ENCODE measurements at regions not wholly inside any gene's neighbourhood (a gene's known extent, or its start where the extent isn't known, plus 50 kb on each side); places are given as distances from the start of the nearest gene placed in this dataset.

DNA sequence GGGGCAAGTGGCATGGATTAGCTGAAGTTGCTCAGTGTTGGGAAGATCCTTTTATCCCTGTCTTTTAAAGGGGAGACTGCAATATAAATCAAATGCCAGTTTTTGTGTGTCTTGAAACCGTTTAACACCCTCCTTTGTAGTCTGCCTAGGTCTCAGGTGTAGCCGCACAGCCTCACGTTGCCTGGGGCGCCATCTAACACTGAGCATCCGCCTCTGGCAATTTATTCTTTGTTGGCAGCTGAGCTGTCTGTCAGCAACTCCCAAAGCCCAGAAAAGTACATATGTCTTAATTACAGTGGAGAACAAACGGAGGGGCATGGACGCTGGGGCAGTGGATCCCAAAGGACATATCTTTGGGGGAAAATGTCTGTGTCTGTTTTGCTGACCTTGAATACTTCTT lies 254.7 kb downstream of the STK31 start:
- WGBS, 2 donors (ENCODE audit: extremely low coverage in 2 of 2, insufficient read length in 2 of 2, insufficient replicate concordance in 1 of 2): no CpG with 5 or more reads among the region's 7 CpGs
- peaks cover 0 to 8% of the 10 kb centered on the region in 2 donors for H3K4me1 ChIP-seq (ENCODE audit: control insufficient read depth in 2 of 2, insufficient read depth in 1 of 2, low read depth in 1 of 2, low read length in 2 of 2)

DNA sequence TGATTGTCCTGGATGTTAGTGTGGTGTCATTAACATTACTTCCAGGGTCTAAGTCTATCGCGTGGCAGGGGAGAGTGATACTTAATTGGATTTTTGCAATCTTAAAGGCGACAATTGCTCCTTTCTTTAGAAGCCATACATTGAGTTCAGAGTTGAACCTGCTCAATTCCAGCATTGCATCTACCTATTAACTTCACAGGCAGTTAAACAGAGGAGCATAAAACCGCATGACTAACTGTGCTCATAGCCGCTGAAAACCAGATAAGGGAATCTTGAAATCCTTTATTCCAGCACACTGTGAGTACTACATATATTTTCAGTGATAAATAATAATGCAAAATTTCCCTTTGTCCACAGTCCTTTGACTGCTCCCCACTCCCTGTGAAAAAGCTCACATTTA lies 255.3 kb downstream of the STK31 start:
- no CpG with 5 or more reads among the region's 5 CpGs for WGBS, 2 donors (ENCODE audit: extremely low coverage in 2 of 2, insufficient read length in 2 of 2, insufficient replicate concordance in 1 of 2)
- no peak overlapping the region for H3K14ac ChIP-seq (ENCODE audit: low read length)
- no peak overlapping the region for H2BK120ac ChIP-seq (ENCODE audit: low read depth, low read length)
- H3K79me1 ChIP-seq (ENCODE audit: low read depth, low read length): no peaks in the 10 kb centered on the region
- H3K4me1 ChIP-seq (ENCODE audit: control insufficient read depth in 2 of 2, insufficient read depth in 1 of 2, low read depth in 1 of 2, low read length in 2 of 2): peaks cover 0 to 8% of the 10 kb centered on the region in 2 donors
- H3K27me3 ChIP-seq (ENCODE audit: control insufficient read depth in 3 of 3, insufficient read depth in 3 of 3, low read depth in 1 of 3, low read length in 3 of 3): no peaks in the 10 kb centered on the region
- no peak for DNase-seq (ENCODE audit: low spot score)
- H3K27ac ChIP-seq (replicated peaks; ENCODE audit: low read length): no peak overlapping the region
- no peak overlapping the region for H2BK15ac ChIP-seq (ENCODE audit: low read length)
- no peak overlapping the region for H2AFZ ChIP-seq (ENCODE audit: low read length)
- no peak overlapping the region for H3K4me2 ChIP-seq (ENCODE audit: insufficient read depth, low read length, poor library complexity, severe bottlenecking)
- H3K18ac ChIP-seq (ENCODE audit: low read length): no peak overlapping the region
- H3K36me3 ChIP-seq (replicated peaks in 1 of 2; ENCODE audit: control insufficient read depth in 2 of 2, insufficient read depth in 2 of 2, low read length in 2 of 2): no peaks in the 10 kb centered on the region
- H3K4ac ChIP-seq (ENCODE audit: low read length): no peak overlapping the region
- no peak overlapping the region for H2BK12ac ChIP-seq (ENCODE audit: low read length)
- H2BK5ac ChIP-seq (ENCODE audit: low read length): no peak overlapping the region
- no peak overlapping the region for H4K8ac ChIP-seq (ENCODE audit: low read depth, low read length)
- H3K23ac ChIP-seq (ENCODE audit: low read depth, low read length, poor library complexity): no peak overlapping the region
- no peaks in the 10 kb centered on the region for H3K9me3 ChIP-seq (replicated peaks in 1 of 2; ENCODE audit: control insufficient read depth in 2 of 2, insufficient read depth in 1 of 2, low read depth in 1 of 2, low read length in 2 of 2)
- H3K4me3 ChIP-seq (ENCODE audit: low read length in 2 of 2): no peak overlapping the region
- H3K9ac ChIP-seq (ENCODE audit: low read depth, low read length, poor library complexity): no peak overlapping the region
- H4K91ac ChIP-seq (ENCODE audit: low read depth, low read length, poor library complexity): no peak overlapping the region
- H2AK5ac ChIP-seq (ENCODE audit: low read depth, low read length): no peak overlapping the region

More for the DNA sequence above, 254.7 kb downstream of the STK31 start:
- H2AFZ ChIP-seq (ENCODE audit: low read length): no peak overlapping the region
- no peak overlapping the region for H3K18ac ChIP-seq (ENCODE audit: low read length)
- no peak overlapping the region for H2BK120ac ChIP-seq (ENCODE audit: low read depth, low read length)
- H3K9me3 ChIP-seq (replicated peaks in 1 of 2; ENCODE audit: control insufficient read depth in 2 of 2, insufficient read depth in 1 of 2, low read depth in 1 of 2, low read length in 2 of 2): no peaks in the 10 kb centered on the region
- H3K23ac ChIP-seq (ENCODE audit: low read depth, low read length, poor library complexity): no peak overlapping the region
- H3K14ac ChIP-seq (ENCODE audit: low read length): no peak overlapping the region
- no peak for DNase-seq (ENCODE audit: low spot score)
- no peaks in the 10 kb centered on the region for H3K27me3 ChIP-seq (ENCODE audit: control insufficient read depth in 3 of 3, insufficient read depth in 3 of 3, low read depth in 1 of 3, low read length in 3 of 3)
- H3K9ac ChIP-seq (ENCODE audit: low read depth, low read length, poor library complexity): no peak overlapping the region
- H2BK12ac ChIP-seq (ENCODE audit: low read length): no peak overlapping the region
- H3K4me2 ChIP-seq (ENCODE audit: insufficient read depth, low read length, poor library complexity, severe bottlenecking): no peak overlapping the region
- no peak overlapping the region for H3K4me3 ChIP-seq (ENCODE audit: low read length in 2 of 2)
- no peak overlapping the region for H4K8ac ChIP-seq (ENCODE audit: low read depth, low read length)
- H3K79me1 ChIP-seq (ENCODE audit: low read depth, low read length): no peaks in the 10 kb centered on the region
- H3K36me3 ChIP-seq (replicated peaks in 1 of 2; ENCODE audit: control insufficient read depth in 2 of 2, insufficient read depth in 2 of 2, low read length in 2 of 2): no peaks in the 10 kb centered on the region
- H3K27ac ChIP-seq (replicated peaks; ENCODE audit: low read length): no peak overlapping the region
- no peak overlapping the region for H2BK5ac ChIP-seq (ENCODE audit: low read length)
- H4K91ac ChIP-seq (ENCODE audit: low read depth, low read length, poor library complexity): no peak overlapping the region
- H2AK5ac ChIP-seq (ENCODE audit: low read depth, low read length): no peak overlapping the region
- H3K4ac ChIP-seq (ENCODE audit: low read length): no peak overlapping the region
- H2BK15ac ChIP-seq (ENCODE audit: low read length): no peak overlapping the region

DNA sequence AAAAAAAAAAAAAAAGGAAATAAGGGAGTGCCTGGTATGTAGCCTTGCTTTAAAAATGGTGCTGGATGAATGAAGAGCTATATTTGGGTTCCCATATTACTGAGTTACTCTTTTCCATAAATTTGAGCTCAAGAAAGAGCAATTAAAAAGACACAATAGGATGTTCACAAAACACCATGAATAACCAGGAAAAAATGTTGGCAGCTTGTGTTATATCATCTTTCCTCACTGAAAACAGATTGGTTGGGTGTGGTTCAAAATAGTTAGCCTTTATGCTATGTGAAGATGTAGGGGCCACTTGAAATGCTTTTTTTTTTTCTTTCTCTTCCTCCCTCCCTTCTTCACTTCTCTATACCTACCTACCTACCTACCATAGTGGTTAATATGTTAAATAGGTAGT lies 256.9 kb downstream of the STK31 start:
- H3K23ac ChIP-seq (ENCODE audit: low read depth, low read length, poor library complexity): no peak overlapping the region
- H2AK5ac ChIP-seq (ENCODE audit: low read depth, low read length): no peak overlapping the region
- no peak for DNase-seq (ENCODE audit: low spot score)

DNA sequence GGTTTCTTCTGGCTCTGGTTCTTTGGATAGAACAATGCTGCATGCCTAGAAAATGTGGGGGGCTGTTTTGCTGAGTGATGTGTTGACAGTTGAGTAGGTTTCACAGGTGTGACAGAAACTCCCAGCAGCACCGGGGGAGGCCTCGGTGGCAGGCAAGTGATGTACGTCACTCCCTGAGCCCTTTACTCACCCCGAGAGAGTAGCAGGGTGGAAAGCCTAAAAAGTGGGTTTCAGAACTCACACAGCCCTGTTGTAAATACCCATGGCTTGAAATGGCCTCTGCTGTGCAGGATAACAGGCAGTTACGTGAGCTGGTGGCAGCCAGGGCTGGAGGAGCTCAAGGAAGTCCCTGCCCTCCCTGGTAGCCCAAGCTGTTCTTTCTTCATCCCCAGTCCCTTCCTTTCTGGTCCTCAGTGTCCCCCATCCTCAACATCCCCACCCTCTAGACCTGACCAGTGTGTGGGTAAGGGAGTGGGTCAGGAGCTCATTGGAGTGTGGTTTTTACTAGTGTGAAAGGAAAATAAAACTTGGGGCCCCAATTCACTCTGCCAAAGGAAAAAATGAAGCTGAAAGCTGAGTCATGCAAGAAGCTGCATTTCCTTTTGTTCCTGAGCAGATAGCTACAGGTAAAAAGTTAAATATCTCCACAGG lies 258.1 kb downstream of the STK31 start:
- H3K23ac ChIP-seq (ENCODE audit: low read depth, low read length, poor library complexity): no peak overlapping the region
- no peaks in the 10 kb centered on the region for H3K27me3 ChIP-seq (ENCODE audit: control insufficient read depth in 3 of 3, insufficient read depth in 3 of 3, low read depth in 1 of 3, low read length in 3 of 3)
- H3K4me2 ChIP-seq (ENCODE audit: insufficient read depth, low read length, poor library complexity, severe bottlenecking): no peak overlapping the region
- H3K14ac ChIP-seq (ENCODE audit: low read length): no peak overlapping the region
- peak overlapping the region; percentile 64 for H3K27ac ChIP-seq (replicated peaks; ENCODE audit: low read length)
- peak overlapping the region; percentile 36 for H3K18ac ChIP-seq (ENCODE audit: low read length)
- no peak overlapping the region for H4K8ac ChIP-seq (ENCODE audit: low read depth, low read length)
- no peak for DNase-seq (ENCODE audit: low spot score)
- no peaks in the 10 kb centered on the region for H3K79me1 ChIP-seq (ENCODE audit: low read depth, low read length)
- H2BK120ac ChIP-seq (ENCODE audit: low read depth, low read length): no peak overlapping the region
- H2BK15ac ChIP-seq (ENCODE audit: low read length): no peak overlapping the region
- no peak overlapping the region for H4K91ac ChIP-seq (ENCODE audit: low read depth, low read length, poor library complexity)
- no peaks in the 10 kb centered on the region for H3K36me3 ChIP-seq (replicated peaks in 1 of 2; ENCODE audit: control insufficient read depth in 2 of 2, insufficient read depth in 2 of 2, low read length in 2 of 2)
- H3K9ac ChIP-seq (ENCODE audit: low read depth, low read length, poor library complexity): no peak overlapping the region
- no peak overlapping the region for H2BK12ac ChIP-seq (ENCODE audit: low read length)
- no peak overlapping the region for H3K4me3 ChIP-seq (ENCODE audit: low read length in 2 of 2)
- no peak overlapping the region for H2AK5ac ChIP-seq (ENCODE audit: low read depth, low read length)
- no peak overlapping the region for H3K4ac ChIP-seq (ENCODE audit: low read length)
- no peak overlapping the region for H2BK5ac ChIP-seq (ENCODE audit: low read length)
- H3K9me3 ChIP-seq (replicated peaks in 1 of 2; ENCODE audit: control insufficient read depth in 2 of 2, insufficient read depth in 1 of 2, low read depth in 1 of 2, low read length in 2 of 2): no peaks in the 10 kb centered on the region
- peaks cover 0 to 8% of the 10 kb centered on the region in 2 donors for H3K4me1 ChIP-seq (ENCODE audit: control insufficient read depth in 2 of 2, insufficient read depth in 1 of 2, low read depth in 1 of 2, low read length in 2 of 2)
- no CpG with 5 or more reads among the region's 5 CpGs for WGBS, 2 donors (ENCODE audit: extremely low coverage in 2 of 2, insufficient read length in 2 of 2, insufficient replicate concordance in 1 of 2)
- H2AFZ ChIP-seq (ENCODE audit: low read length): no peak overlapping the region

More for the DNA sequence above, 256.9 kb downstream of the STK31 start:
- Histone ChIP-seq H2BK15ac (ENCODE audit: low read length) (no peak overlapping the region), H3K14ac (ENCODE audit: low read length) (no peak overlapping the region), H3K27me3 (ENCODE audit: control insufficient read depth in 3 of 3, insufficient read depth in 3 of 3, low read depth in 1 of 3, low read length in 3 of 3) (no peaks in the 10 kb centered on the region), H3K18ac (ENCODE audit: low read length) (no peak overlapping the region), H3K27ac (replicated peaks; ENCODE audit: low read length) (no peak overlapping the region), H3K9me3 (replicated peaks in 1 of 2; ENCODE audit: control insufficient read depth in 2 of 2, insufficient read depth in 1 of 2, low read depth in 1 of 2, low read length in 2 of 2) (no peaks in the 10 kb centered on the region), H2BK5ac (ENCODE audit: low read length) (no peak overlapping the region), H3K79me1 (ENCODE audit: low read depth, low read length) (no peaks in the 10 kb centered on the region), H2BK120ac (ENCODE audit: low read depth, low read length) (no peak overlapping the region), H4K91ac (ENCODE audit: low read depth, low read length, poor library complexity) (no peak overlapping the region), H2AFZ (ENCODE audit: low read length) (no peak overlapping the region), H3K4me1 (ENCODE audit: control insufficient read depth in 2 of 2, insufficient read depth in 1 of 2, low read depth in 1 of 2, low read length in 2 of 2) (peaks cover 0 to 8% of the 10 kb centered on the region in 2 donors), H4K8ac (ENCODE audit: low read depth, low read length) (no peak overlapping the region), H3K9ac (ENCODE audit: low read depth, low read length, poor library complexity) (no peak overlapping the region), H3K4me2 (ENCODE audit: insufficient read depth, low read length, poor library complexity, severe bottlenecking) (no peak overlapping the region), H2BK12ac (ENCODE audit: low read length) (no peak overlapping the region), H3K4me3 (ENCODE audit: low read length in 2 of 2) (no peak overlapping the region), H3K36me3 (replicated peaks in 1 of 2; ENCODE audit: control insufficient read depth in 2 of 2, insufficient read depth in 2 of 2, low read length in 2 of 2) (no peaks in the 10 kb centered on the region), H3K4ac (ENCODE audit: low read length) (no peak overlapping the region)
